ENCODE measurements at regions not wholly inside any gene's neighbourhood (a gene's known extent, or its start where the extent isn't known, plus 50 kb on each side); places are given as distances from the start of the nearest gene placed in this dataset.

DNA sequence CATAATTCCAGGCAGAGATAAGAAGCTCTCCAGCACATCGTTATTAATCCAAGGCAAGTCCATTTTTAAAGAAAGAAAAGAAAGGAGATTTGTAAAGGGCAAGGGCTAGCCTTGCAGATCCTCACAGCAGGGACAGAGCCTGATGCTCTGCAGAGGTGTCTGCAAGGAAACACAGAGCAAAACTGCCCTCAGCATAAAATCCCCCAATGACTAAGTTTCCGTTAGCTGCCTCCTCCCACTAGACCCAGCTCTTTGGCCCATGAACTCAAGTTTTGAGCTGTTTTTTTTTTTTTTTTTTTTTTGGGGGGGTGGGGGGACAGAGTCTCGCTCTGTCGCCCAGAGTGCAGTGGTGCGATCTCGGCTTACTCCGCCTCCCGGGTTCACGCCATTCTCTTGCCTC lies 300.7 kb downstream of the MTERF1 start:
- no peak for TF ChIP-seq EP300 (IDR thresholded peaks at IDR 0.05)
- TF ChIP-seq, protein P1, sequence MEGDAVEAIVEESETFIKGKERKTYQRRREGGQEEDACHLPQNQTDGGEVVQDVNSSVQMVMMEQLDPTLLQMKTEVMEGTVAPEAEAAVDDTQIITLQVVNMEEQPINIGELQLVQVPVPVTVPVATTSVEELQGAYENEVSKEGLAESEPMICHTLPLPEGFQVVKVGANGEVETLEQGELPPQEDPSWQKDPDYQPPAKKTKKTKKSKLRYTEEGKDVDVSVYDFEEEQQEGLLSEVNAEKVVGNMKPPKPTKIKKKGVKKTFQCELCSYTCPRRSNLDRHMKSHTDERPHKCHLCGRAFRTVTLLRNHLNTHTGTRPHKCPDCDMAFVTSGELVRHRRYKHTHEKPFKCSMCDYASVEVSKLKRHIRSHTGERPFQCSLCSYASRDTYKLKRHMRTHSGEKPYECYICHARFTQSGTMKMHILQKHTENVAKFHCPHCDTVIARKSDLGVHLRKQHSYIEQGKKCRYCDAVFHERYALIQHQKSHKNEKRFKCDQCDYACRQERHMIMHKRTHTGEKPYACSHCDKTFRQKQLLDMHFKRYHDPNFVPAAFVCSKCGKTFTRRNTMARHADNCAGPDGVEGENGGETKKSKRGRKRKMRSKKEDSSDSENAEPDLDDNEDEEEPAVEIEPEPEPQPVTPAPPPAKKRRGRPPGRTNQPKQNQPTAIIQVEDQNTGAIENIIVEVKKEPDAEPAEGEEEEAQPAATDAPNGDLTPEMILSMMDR (IDR thresholded peaks at IDR 0.05): no peak
- TF ChIP-seq POLR2A (IDR thresholded peaks at IDR 0.05): no peak
- no peak for TF ChIP-seq POLR2AphosphoS5 (IDR thresholded peaks at IDR 0.05)

All from gastroesophageal sphincter (tissue), 3 donors.